ENCODE measurements at regions not wholly inside any gene's neighbourhood (a gene's known extent, or its start where the extent isn't known, plus 50 kb on each side); places are given as distances from the start of the nearest gene placed in this dataset.

DNA sequence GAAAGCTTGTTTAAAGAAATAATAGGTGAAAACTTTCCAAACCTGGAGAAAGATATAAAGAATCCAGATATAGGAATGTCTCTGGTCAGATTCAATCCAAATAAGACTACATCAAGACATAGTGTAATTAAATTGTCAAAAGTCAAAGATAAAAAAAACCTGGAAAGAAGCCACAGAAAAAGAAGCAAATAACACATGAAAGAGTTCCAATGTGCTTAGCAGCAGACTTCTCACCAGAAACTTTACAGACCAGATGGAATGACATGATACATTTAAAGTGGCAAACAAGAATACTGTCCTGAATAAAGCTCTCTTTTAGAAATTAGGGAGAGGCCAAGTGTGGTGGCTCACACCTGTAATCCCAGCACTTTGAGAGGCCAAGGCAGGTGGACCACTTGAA lies 1039.9 kb downstream of the KCNT2 start:
- no peak overlapping the region for H3K27ac ChIP-seq (ENCODE audit: insufficient read depth, low read depth, low read length)

More for the DNA sequence above, 1039.9 kb downstream of the KCNT2 start:
- no peaks in the 10 kb centered on the region for H3K4me1 ChIP-seq (ENCODE audit: control insufficient read depth, extremely low read depth, insufficient read depth, low read length)
- no peak for TF ChIP-seq POLR2AphosphoS5 (IDR thresholded peaks at IDR 0.05; ENCODE audit: insufficient read depth, low read depth, low read length)
- TF ChIP-seq MYC (IDR thresholded peaks at IDR 0.05; ENCODE audit: low read depth, low read length), result no peak
- TF ChIP-seq EZH2 (IDR thresholded peaks at IDR 0.05; ENCODE audit: borderline replicate concordance, low read depth, low read length, severe bottlenecking), result no peak
- no peak for TF ChIP-seq JUN (IDR thresholded peaks at IDR 0.05; ENCODE audit: borderline replicate concordance, insufficient read depth, insufficient read length, low read depth)
- TF ChIP-seq FOS (IDR thresholded peaks at IDR 0.05; ENCODE audit: borderline replicate concordance, insufficient read depth, low read length), result no peak
- TF ChIP-seq, protein P1, sequence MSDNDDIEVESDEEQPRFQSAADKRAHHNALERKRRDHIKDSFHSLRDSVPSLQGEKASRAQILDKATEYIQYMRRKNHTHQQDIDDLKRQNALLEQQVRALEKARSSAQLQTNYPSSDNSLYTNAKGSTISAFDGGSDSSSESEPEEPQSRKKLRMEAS (IDR thresholded peaks at IDR 0.05; ENCODE audit: insufficient read depth, insufficient read length), result no peak
- TF ChIP-seq POLR2A (IDR thresholded peaks at IDR 0.05; ENCODE audit: low read depth, low read length), result no peak
- no peak for TF ChIP-seq GATA2 (IDR thresholded peaks at IDR 0.05; ENCODE audit: insufficient read depth, insufficient read length, low read depth, low read length)
- TF ChIP-seq, protein P2, sequence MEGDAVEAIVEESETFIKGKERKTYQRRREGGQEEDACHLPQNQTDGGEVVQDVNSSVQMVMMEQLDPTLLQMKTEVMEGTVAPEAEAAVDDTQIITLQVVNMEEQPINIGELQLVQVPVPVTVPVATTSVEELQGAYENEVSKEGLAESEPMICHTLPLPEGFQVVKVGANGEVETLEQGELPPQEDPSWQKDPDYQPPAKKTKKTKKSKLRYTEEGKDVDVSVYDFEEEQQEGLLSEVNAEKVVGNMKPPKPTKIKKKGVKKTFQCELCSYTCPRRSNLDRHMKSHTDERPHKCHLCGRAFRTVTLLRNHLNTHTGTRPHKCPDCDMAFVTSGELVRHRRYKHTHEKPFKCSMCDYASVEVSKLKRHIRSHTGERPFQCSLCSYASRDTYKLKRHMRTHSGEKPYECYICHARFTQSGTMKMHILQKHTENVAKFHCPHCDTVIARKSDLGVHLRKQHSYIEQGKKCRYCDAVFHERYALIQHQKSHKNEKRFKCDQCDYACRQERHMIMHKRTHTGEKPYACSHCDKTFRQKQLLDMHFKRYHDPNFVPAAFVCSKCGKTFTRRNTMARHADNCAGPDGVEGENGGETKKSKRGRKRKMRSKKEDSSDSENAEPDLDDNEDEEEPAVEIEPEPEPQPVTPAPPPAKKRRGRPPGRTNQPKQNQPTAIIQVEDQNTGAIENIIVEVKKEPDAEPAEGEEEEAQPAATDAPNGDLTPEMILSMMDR (IDR thresholded peaks at IDR 0.05; ENCODE audit: extremely low read depth in 1 of 2, insufficient read depth in 1 of 2, low read depth in 1 of 2, low read length in 2 of 2), result no peak
- H3K79me2 ChIP-seq (ENCODE audit: control insufficient read depth, insufficient read depth, low read length), result no peaks in the 10 kb centered on the region
- BruUV-seq (replicated peaks), result no TSS peak
- DNase-seq (ENCODE audit: low read depth, low spot score) (no peak), FAIRE-seq (no peak)
- CTCF ChIA-PET, result no interaction called here
- dilution Hi-C loops (cut with MboI; ENCODE audit: extremely low pct_ligation_motif_present, low sequenced_read_pairs) (no loop called here), intact Hi-C loops (cut with micrococcal nuclease) (no loop called here)
- no peak overlapping the region for H3K4me2 ChIP-seq (ENCODE audit: insufficient read depth, low read length)
- H3K9ac ChIP-seq (replicated peaks; ENCODE audit: extremely low read depth, insufficient read depth, low read length), result no peak overlapping the region
- POLR2A ChIA-PET, result no interaction called here
- H4K20me1 ChIP-seq (replicated peaks; ENCODE audit: control insufficient read depth, extremely low read depth, insufficient read depth, low read length), result no peaks in the 10 kb centered on the region
- no peak overlapping the region for H2AFZ ChIP-seq (ENCODE audit: low read depth, low read length)
- H3K27me3 ChIP-seq (ENCODE audit: control insufficient read depth in 2 of 2, insufficient read depth in 2 of 2, low read length in 2 of 2), result no peaks in the 10 kb centered on the region
- H3K9me1 ChIP-seq (replicated peaks; ENCODE audit: control insufficient read depth, extremely low read depth, insufficient read depth, low read length), result no peaks in the 10 kb centered on the region
- H3K9me3 ChIP-seq (replicated peaks; ENCODE audit: control insufficient read depth, insufficient read depth, low read length), result no peaks in the 10 kb centered on the region
- no peak overlapping the region for H3K4me3 ChIP-seq (replicated peaks in 1 of 3; ENCODE audit: insufficient read depth in 1 of 3, low read depth in 1 of 3, low read length in 3 of 3)
- H3K36me3 ChIP-seq (ENCODE audit: control insufficient read depth in 2 of 2, extremely low read depth in 1 of 2, insufficient read depth in 2 of 2, low read length in 2 of 2), result no peaks in the 10 kb centered on the region
